ENCODE measurements at regions not wholly inside any gene's neighbourhood (a gene's known extent, or its start where the extent isn't known, plus 50 kb on each side); places are given as distances from the start of the nearest gene placed in this dataset.

DNA sequence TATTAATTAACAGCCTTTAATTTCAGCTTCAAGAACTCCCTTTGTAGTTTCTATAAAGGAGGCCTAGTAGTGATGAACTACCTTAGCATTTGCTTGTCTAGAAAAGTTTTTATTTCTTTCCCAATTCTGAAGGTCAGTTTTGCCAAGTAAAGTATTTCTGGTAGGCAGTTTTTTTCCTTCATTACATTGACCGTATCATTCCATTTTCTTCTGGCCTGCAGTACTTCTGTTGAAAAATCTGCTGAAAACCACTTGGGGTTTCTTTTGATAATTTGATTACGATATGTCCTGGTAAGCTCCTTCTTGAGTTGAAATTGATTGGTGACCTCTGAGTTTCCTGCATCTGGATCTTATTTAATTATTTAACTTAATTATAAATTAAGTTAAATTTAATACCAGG is 691.8 kb downstream of the TSN start:
- no peak for DNase-seq

- no peak for DNase-seq
Measured at GRCh38 chr2:122451040-122451439, 695.6 kb downstream of the TSN start.

GRCh38 chr2:122451697-122452096 is 696.2 kb downstream of the TSN start:
- no peak for DNase-seq

DNA sequence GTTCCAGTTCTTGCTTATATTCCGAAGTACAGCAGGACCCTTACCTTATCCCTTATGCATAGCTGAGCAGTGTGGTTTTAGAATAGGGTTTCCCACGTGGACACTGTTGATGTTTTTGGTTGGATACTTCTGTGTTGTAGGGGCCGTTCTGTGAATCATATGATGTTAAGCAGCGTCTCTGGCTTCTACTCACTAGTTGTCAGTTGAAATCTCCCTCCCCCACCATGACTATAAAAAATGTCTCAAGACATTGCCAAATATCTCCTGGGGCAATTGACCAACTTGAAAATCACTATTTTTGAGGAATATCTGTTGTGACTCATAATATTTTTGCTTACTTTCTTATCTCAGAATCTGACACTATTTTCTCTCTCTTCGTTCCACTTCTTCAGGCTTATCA is 713.7 kb downstream of the TSN start:
- no peak for DNase-seq

DNA sequence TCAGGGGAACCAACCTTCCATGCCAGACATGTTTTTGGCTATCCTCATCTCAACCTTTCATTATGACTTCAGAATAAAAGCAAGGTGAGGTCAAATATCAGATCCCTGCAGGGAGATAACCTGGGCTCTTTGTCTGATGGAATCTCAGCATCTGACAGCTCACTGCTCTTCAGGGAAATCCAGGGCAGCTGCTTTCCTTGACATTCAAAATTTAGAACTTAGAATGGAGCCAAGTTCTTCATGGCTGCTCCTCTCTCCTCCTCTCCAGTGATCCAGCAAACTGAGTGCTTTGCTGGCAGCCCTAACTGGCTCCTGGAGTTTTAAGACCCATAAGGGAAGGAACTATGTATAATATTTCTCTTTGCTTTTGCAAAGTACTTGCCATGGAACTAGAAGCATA is 716.3 kb downstream of the TSN start:
- DNase-seq = no peak

DNA sequence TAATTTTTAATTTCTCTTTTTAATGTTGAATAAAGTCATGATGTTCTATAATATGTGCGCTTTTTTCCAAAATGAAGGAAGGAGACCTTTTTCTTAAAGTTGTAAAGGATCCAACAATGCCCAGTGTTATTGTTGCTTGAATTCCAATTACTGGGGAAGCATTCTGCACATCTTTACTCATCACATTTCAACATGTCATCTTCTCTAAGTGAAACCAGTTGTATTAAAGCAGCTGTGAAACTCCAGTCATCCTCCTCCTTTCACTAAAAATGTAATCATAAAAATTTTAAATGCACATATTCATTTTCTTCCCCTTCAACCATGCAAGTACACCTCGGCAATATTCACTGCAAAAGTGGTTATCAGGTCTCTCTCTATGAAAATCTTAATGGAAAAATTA is 722.7 kb downstream of the TSN start:
- no peak for DNase-seq

DNA sequence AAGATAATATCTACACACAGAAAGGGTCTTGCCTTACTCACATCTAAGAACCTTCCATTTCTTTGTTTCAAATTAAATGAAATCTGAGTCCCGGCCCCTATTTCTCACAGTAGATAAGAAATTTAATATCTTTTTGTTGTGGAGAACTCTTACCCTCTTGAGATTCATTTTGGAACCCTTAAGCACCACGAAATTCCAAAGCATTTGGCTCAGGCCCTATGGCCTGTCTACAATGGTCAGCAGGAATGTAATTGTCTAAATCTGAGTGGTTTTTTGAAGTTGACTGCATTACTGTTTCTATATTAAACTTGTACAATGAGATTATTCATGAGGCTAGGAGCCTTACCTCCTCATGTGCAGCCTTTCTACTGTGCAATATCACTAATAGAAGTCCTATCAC is 723.3 kb downstream of the TSN start:
- DNase-seq = no peak

DNA sequence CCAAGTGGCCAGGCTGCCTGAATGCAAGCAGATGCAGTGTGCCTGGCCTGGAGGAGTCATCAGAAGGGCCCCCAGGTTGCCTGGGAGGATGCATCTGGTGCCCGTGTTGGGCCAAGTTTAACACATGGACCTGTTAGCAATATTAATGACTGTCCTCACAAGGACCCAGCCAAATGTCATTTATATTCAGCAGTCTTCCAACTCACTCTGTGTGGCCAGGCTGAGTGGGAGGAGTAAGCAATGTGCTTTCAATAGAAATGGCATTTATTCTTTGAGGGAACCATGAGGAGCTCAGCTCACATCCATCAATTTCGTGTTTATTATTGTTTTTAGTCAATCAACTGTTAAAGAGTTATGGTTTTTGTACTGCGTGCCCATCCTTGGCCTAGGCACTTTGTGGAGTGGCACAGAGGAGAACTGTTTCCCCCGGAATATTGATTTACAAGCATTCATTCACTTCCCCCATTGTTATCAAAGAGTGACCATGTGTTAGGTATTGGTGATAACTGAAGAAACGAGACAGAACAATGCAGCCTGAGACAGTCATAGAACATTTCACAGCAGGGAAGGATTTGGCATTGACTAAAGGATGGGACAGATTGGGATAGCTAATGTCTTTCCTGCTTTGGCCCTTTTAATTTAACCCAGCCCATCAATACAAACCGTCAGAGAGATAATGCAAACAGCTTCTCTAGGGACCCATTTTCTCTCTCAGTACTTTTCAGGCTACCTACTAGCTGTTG is 725.2 kb downstream of the TSN start:
- no peak for DNase-seq

DNA sequence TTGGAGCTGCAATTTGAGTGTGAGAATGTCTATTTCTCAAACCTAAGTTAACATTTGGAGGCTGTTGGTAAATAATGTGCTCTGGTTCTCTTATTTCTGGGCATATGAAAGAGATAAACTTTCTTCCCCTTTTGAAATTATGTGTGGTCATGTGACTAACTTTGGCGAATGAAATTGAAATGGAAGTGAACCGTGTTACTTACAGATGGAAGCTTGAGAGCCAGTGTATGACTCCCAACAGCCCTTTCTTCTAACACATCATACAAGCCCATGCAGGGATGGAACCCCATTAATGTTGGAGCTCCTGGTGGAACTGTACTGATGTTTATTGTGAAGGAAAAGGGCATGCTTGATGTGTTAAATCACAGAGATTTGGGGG is 725.8 kb downstream of the TSN start:
- no peak for DNase-seq

GRCh38 chr2:122481717-122482116 is 726.3 kb downstream of the TSN start:
- no peak for DNase-seq

DNA sequence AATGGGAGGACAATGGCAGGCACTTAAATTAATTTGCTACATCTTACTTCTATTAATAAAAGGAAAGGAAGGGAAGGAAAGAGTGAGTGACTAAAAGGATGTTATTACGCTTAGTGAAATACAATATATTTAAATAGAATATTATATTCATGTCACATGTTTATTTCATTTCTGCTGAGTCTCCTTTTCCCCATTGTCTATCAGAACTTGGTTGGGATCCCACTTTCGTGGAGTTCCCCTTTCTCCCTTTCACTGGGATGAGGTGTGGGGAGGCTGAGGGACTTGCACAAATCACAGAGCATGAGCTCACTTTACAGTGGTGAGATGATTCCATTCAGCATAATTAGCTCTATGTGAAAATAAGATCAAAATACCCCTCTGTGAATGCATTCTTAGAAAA is 730.6 kb downstream of the TSN start:
- DNase-seq = no peak

GRCh38 chr2:122486705-122487415 is 731.4 kb downstream of the TSN start:
- no peak for DNase-seq

- DNase-seq = no peak
Measured at GRCh38 chr2:122491011-122491410, 735.6 kb downstream of the TSN start.

DNA sequence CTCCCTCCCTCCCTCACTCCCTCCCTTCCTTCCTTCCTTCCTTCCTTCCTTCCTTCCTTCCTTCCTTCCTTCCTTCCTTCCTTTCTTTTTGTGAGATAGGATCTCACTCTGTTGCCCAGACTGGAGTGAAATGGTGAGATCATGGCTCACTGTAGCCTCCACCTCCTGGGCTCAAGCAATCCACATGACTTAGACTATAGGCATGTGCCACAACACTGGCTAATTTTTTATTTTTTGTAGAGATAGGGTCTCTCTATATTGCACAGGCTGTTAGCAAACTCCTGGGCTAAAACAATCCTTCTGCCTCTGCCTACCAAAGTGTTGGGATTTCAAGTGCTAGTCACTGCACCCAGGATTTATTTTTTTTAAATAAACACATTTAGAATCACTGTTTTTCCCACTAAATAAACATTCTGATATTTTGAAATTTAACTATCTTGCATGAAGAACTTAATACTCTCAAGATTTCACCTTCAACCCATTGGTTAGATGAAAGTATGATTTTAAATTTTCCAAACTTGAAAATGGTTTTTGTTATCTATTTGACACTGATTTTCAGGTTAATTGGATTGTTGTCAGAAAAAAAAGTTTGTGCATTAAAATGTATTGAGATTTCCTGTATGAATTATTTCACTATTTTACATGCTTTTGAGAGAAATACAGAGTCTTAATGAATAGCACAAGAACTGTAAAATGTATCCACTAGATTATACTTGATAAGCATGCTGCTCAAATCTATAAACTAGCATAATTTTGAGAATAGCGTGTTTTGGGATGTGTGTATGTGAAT is 745.1 kb downstream of the TSN start:
- DNase-seq = no peak

GRCh38 chr2:122506620-122507019 is 751.2 kb downstream of the TSN start:
- DNase-seq = no peak

DNA sequence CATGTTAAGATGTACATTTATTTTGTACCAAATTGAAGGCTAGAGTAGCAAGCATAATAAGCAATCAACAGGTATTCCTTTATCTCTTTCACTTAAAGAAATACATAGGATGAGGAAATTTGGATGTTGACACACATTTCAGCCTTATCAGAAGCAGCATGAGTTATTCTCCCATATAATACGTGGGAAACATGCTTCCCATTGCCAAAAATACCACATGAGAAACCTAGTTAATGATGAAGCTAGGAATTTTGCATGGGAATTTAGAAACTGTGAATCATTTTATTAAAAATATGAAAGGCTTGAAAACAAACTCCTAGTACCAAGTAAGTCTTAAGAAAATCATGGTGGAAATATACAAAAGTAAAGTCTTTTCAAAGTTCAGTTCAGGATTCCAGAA is 751.8 kb downstream of the TSN start:
- no peak for DNase-seq

DNA sequence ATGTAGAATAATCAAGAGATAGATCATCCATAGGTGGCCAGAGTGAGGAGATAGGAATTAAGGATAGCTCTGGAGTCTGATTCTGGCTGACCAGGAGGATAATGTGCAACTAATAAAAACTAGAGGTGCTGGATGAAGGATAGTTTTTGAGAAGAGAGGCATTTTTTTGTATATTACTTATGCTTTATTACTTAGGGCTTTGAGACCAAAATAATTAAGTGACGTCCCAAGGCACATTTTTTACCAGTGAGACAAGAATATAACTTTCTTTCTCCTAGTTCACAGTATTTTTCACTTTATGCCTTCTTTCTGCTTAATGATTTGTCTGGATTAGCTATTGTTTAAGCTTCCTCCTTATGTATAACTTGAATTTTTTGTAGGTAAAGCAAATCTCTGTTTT is 756.6 kb downstream of the TSN start:
- DNase-seq = no peak

DNA sequence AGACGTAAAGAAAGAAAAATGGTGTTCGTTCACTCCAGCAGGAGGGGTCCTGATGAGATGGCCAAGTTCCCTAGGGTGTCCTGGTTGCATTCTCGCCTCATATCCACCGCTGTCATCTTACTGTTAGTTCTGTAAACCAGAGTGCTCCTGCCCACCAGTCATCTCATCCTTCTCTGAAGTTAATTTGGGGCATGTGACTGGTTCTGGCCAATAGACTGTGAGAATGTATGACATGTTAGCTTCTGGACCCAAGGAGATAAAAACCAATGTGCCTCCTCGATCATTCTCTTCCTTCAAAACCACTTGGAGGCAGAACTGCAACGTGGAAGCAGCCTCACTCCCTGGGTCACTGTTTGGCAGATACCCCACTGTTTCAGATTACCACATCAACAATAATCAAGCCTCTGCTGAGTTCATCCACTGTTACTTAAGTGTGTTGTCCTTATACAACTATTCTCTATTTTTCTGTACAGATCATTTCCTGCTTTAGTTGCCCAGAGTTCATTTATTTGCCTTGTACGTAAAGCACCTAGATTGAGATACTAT is 759.1 kb downstream of the TSN start:
- DNase-seq = no peak

- DNase-seq = no peak
Measured at GRCh38 chr2:122515731-122516290, 760.4 kb downstream of the TSN start.

GRCh38 chr2:122516775-122517174 is 761.3 kb downstream of the TSN start:
- no peak for DNase-seq

GRCh38 chr2:122519366-122519765 is 763.9 kb downstream of the TSN start:
- DNase-seq = no peak

GRCh38 chr2:122519821-122520611 is 764.6 kb downstream of the TSN start:
- no peak for DNase-seq

Measured in CD4-positive, alpha-beta T cell treated with Interleukin-6 for 4 hours (primary cell).